GM12865 (cell line): ENCODE measurements at regions not wholly inside any gene's neighbourhood (a gene's known extent, or its start where the extent isn't known, plus 50 kb on each side); places are given as distances from the start of the nearest gene placed in this dataset.

ENCODE experiments used
- DNase-seq: peaks from one replicate; pipeline ENCODE4 v3.0.0; 2010; ENCODE audit warnings: low read depth
- H3K4me3 ChIP-seq: 2 replicates; pipeline ENCODE4 v1.5.1; 2011; ENCODE audit warnings: mild to moderate bottlenecking, low read depth, low read length, control low read depth
- TF ChIP-seq, protein P1 (sequence below): IDR thresholded peaks from 2 replicates; pipeline ENCODE4 v1.5.1; 2011; ENCODE audit warnings: low read length, control low read depth, low read depth, inconsistent platforms; ENCODE audit not compliant: insufficient read depth; ENCODE audit errors: missing control alignments

DNA sequence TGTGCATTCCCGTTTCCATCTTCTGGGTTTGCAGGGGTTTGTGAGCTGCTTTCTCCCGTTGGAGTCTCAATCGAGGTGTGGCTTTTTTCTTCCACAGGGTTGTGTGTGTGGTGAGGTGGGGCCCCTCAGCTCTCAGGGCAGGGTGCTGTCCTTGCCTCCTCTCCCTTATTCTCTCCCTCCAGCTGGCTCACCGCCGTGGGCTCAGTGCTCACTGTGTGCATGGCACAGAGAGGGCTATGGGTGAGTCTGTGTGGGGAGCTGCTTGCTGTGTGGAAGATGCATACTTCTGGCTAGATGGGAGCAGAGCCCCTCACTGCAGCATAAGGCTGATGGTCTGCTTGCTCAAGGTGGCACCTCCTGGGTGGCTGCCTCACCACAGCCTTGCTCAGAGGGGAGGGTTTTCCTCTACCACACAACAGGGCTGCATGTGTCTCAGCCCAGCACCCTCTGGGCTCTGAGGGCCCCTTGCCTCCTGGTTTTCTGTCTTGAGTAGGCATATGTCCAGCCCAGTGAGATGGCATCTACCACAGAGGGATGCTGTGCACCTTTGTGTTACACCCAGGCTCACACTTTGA, 203.1 kb upstream of the B3GAT1 start:
- TF ChIP-seq, protein P1, sequence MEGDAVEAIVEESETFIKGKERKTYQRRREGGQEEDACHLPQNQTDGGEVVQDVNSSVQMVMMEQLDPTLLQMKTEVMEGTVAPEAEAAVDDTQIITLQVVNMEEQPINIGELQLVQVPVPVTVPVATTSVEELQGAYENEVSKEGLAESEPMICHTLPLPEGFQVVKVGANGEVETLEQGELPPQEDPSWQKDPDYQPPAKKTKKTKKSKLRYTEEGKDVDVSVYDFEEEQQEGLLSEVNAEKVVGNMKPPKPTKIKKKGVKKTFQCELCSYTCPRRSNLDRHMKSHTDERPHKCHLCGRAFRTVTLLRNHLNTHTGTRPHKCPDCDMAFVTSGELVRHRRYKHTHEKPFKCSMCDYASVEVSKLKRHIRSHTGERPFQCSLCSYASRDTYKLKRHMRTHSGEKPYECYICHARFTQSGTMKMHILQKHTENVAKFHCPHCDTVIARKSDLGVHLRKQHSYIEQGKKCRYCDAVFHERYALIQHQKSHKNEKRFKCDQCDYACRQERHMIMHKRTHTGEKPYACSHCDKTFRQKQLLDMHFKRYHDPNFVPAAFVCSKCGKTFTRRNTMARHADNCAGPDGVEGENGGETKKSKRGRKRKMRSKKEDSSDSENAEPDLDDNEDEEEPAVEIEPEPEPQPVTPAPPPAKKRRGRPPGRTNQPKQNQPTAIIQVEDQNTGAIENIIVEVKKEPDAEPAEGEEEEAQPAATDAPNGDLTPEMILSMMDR, result no peak
- no peak overlapping the region for H3K4me3 ChIP-seq
- no peak for DNase-seq

DNA sequence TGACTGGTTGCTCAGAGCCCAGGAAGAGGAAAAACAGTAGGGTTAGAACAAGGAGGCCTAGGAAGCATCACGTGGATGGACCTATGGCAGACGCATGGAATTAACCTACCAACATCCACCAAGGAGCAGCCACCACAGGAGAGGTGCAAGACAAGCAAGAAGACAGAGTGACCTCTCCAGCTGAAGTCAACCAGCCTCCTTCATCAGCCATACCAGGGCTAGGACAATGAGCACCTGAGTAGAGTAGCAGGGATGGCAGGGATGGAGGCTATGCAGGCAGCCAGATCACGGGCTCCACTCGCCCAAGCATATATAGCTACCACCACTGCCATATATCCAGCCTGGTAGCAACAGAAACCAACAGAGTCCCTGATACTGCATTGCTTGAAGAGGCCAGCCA, 202.1 kb upstream of the B3GAT1 start:
- DNase-seq, result no peak
- TF ChIP-seq, protein P1, result no peak
- no peak overlapping the region for H3K4me3 ChIP-seq

DNA sequence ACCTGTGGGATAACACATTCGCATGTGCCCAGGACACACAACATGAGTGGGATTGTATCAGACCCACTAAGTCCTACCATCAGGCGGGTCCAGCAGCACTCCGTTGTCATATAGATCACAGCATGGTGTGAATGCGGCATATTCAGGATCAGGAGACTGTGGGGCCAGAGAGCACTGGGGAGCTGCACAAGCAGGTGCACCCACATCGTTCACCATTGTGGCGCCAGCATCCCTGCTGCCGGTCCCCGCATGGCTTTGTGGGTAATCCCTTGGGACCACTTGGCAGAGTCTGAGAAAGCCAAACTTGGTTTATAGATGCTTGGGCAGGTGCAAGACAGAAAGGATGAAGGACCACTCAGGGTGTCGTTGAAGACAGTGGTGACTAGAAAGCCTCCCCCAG, 201.6 kb upstream of the B3GAT1 start:
- DNase-seq, result no peak
- TF ChIP-seq, protein P1, result no peak
- no peak overlapping the region for H3K4me3 ChIP-seq

DNA sequence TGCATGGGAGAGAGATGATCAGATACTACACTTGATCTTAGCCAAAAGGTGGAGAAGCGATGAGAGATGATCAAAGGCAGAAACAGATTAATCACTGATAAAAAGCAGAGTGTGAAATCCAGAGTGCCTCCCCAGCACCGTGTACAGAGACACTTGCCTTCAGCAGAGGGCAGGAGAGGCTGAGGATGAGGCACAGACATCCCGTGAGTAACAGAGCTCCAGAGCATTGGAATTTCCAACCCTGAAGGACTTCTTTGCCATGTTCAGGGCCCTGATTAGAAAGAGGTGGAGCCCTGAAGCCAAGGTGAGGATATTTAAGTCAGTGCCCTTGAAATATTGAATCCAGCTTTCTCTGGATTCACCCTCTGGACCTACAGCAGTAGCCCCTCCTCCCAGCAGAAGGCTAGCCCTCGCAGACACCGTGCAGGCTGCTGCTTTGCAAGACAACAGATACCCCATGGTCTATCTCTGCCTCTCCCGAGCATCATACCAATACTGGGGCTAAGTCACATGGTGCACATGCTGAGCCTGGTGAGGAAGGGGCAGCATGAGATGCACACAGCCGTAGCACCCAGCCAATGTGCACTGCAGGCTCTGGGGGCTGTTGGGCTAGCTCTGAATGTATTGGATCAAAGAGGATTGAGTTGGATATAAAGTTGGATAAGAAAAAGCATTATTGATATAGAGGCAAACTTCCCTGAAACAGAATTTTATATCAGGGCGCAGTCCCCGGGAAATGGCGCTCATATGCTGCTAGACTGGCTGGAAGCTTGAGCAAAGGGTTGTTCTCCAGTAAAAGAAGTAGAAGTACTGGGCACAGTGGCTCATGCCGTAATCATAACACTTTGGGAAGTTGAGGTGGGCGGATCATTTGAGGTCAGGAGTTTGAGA, 200.3 kb upstream of the B3GAT1 start:
- TF ChIP-seq, protein P1, result no peak
- H3K4me3 ChIP-seq, result no peak overlapping the region
- DNase-seq, result no peak

DNA sequence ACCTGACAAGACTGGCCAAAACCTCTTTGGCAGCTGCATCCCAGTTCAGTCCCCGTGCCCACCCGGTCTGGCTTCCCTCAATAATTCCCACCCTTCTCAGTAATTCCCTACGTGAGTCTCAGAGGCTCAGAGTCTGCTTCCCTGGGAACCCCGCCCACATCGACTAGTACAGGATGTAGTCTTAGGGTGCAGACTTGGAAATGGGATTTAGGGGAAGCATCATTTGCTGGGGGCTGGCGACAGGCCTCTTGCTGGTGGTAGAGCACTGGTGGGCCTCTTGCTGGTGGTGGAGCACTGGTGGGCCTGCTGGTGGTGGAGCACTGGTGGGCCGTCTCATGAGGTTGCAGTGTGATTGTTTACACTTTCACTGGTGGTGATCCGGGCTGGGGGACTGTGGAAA, 199.5 kb upstream of the B3GAT1 start:
- TF ChIP-seq, protein P1, result no peak
- H3K4me3 ChIP-seq, result no peak overlapping the region
- no peak for DNase-seq

DNA sequence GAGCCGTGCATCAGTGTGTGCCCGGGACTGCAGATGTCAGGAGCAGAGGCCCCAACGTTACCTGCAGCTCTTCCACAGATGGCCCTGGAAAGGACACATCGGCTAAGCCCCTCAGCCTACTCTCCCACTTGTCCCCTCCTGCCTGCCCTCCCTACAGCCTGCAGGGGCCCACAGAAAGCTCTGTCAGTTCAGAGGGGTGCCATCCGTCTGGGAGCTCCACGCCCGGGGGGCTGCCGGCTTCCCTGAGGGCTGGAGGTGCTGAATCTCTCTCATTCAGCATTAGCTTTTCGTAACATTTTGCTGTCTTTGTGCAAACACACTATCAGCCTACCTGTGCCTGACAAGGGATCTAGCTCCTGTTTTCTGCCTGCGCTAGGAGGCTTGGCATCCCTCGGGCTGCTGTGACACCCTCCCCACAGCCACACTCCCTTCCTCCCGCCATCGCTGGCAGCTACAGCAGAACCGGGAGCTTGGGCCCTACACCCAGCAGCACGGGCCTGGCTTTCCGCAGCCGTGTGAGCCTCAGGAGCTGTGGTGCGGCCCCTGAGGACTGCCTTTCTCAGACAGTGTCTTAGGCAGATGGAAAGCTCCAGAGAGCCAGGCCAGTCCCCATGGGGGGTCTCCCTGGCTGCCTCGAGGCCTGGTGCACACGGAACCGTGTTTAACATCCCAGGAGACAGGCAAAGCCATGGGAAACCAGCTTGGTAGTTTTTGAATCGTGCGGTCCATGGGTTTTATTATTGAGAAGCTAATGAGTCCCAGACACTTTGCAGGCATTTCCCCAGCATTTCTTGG, 198.3 kb upstream of the B3GAT1 start:
- TF ChIP-seq, protein P1, result no peak
- DNase-seq, result no peak
- H3K4me3 ChIP-seq, result no peak overlapping the region
